ENCODE measurements at regions not wholly inside any gene's neighbourhood (a gene's known extent, or its start where the extent isn't known, plus 50 kb on each side); places are given as distances from the start of the nearest gene placed in this dataset.

DNA sequence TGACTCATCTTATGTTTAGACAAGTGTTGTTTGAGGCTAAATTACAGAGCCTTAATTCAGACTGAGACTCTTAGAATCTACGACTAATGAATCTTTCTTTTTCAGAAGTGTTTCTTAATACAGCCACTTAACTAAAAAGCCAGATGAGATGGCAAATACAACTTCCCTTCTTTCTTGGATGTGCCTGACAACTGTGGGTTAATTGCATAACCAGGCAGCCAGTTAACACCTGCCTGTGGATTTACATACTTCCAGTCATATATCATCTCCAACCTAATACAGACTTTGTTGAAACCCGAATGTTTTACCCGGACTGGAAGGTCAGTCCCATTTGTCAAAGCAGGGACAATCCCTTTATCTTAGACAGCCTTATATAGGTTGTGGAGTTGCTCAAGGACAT lies 297.6 kb downstream of the VPS13C start:
- ChIA-PET CTCF (interaction anchor here (0.8 kb wide), 1 partner anchor 72 kb away, joined by 3 read pairs; no protein-coding TSS in a partner anchor), POLR2A (no interaction called here)
- H3K27ac Mint-ChIP-seq: no peak overlapping the region
- TF ChIP-seq RORB (CRISPR knock-in tag; IDR thresholded peaks at IDR 0.05): no peak
- TF ChIP-seq, protein P1, sequence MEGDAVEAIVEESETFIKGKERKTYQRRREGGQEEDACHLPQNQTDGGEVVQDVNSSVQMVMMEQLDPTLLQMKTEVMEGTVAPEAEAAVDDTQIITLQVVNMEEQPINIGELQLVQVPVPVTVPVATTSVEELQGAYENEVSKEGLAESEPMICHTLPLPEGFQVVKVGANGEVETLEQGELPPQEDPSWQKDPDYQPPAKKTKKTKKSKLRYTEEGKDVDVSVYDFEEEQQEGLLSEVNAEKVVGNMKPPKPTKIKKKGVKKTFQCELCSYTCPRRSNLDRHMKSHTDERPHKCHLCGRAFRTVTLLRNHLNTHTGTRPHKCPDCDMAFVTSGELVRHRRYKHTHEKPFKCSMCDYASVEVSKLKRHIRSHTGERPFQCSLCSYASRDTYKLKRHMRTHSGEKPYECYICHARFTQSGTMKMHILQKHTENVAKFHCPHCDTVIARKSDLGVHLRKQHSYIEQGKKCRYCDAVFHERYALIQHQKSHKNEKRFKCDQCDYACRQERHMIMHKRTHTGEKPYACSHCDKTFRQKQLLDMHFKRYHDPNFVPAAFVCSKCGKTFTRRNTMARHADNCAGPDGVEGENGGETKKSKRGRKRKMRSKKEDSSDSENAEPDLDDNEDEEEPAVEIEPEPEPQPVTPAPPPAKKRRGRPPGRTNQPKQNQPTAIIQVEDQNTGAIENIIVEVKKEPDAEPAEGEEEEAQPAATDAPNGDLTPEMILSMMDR (IDR thresholded peaks at IDR 0.05): no peak
- TF ChIP-seq GTF2I (CRISPR knock-in tag; conservative IDR thresholded peaks at IDR 0.05): no peak
- ATAC-seq (no peak), DNase-seq (ENCODE audit: low spot score) (no peak)
- no peaks in the 10 kb centered on the region for H3K9me3 Mint-ChIP-seq
- H3K27me3 Mint-ChIP-seq (ENCODE audit: low read depth): no peaks in the 10 kb centered on the region
- H3K4me3 Mint-ChIP-seq: no peak overlapping the region
- peaks cover 14% of the 10 kb centered on the region for H3K4me1 Mint-ChIP-seq
- no peaks in the 10 kb centered on the region for H3K36me3 Mint-ChIP-seq

DNA sequence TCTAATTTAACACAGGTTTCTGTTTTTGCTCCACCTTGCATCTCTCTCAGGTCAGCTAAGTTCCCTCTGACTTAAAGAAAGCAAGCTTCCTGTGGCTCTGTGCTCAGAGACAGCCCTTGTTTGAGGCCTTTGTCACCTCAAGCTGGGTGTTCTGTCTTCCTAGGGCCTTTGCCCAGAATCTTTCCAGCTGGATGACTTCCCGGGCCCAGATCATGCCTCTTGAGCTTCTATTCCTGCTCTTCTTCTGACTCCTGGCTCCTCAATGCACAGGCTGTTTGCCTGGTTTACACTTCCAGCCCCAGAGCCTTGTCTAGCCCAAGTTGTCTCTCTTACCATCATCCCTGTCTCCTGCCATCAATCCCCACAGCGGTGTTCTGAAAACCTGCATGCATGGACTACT lies 300.6 kb downstream of the VPS13C start:
- Mint-ChIP-seq H3K27ac (no peak overlapping the region), H3K4me3 (no peak overlapping the region), H3K27me3 (ENCODE audit: low read depth) (no peaks in the 10 kb centered on the region), H3K4me1 (peaks cover 5% of the 10 kb centered on the region), H3K9me3 (no peaks in the 10 kb centered on the region), H3K36me3 (no peaks in the 10 kb centered on the region)
- CTCF ChIA-PET: interaction anchor here (0.6 kb wide), 1 partner anchor 531 kb away, joined by 4 read pairs; the partner anchor contains the start of gene RORA
- DNase-seq (ENCODE audit: low spot score) (no peak), ATAC-seq (no peak)
- TF ChIP-seq, protein P2, sequence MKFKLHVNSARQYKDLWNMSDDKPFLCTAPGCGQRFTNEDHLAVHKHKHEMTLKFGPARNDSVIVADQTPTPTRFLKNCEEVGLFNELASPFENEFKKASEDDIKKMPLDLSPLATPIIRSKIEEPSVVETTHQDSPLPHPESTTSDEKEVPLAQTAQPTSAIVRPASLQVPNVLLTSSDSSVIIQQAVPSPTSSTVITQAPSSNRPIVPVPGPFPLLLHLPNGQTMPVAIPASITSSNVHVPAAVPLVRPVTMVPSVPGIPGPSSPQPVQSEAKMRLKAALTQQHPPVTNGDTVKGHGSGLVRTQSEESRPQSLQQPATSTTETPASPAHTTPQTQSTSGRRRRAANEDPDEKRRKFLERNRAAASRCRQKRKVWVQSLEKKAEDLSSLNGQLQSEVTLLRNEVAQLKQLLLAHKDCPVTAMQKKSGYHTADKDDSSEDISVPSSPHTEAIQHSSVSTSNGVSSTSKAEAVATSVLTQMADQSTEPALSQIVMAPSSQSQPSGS (CRISPR knock-in tag; IDR thresholded peaks at IDR 0.05; ENCODE audit: borderline replicate concordance, low read depth): no peak
- TF ChIP-seq, protein P3, sequence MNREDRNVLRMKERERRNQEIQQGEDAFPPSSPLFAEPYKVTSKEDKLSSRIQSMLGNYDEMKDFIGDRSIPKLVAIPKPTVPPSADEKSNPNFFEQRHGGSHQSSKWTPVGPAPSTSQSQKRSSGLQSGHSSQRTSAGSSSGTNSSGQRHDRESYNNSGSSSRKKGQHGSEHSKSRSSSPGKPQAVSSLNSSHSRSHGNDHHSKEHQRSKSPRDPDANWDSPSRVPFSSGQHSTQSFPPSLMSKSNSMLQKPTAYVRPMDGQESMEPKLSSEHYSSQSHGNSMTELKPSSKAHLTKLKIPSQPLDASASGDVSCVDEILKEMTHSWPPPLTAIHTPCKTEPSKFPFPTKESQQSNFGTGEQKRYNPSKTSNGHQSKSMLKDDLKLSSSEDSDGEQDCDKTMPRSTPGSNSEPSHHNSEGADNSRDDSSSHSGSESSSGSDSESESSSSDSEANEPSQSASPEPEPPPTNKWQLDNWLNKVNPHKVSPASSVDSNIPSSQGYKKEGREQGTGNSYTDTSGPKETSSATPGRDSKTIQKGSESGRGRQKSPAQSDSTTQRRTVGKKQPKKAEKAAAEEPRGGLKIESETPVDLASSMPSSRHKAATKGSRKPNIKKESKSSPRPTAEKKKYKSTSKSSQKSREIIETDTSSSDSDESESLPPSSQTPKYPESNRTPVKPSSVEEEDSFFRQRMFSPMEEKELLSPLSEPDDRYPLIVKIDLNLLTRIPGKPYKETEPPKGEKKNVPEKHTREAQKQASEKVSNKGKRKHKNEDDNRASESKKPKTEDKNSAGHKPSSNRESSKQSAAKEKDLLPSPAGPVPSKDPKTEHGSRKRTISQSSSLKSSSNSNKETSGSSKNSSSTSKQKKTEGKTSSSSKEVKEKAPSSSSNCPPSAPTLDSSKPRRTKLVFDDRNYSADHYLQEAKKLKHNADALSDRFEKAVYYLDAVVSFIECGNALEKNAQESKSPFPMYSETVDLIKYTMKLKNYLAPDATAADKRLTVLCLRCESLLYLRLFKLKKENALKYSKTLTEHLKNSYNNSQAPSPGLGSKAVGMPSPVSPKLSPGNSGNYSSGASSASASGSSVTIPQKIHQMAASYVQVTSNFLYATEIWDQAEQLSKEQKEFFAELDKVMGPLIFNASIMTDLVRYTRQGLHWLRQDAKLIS (CRISPR knock-in tag; IDR thresholded peaks at IDR 0.05; ENCODE audit: borderline replicate concordance): no peak
- TF ChIP-seq GRHL2 (CRISPR knock-in tag; IDR thresholded peaks at IDR 0.05; ENCODE audit: insufficient replicate concordance, severe bottlenecking) (no peak), ZBTB21 (CRISPR knock-in tag; IDR thresholded peaks at IDR 0.05; ENCODE audit: borderline replicate concordance) (no peak), ESRRA (CRISPR knock-in tag; IDR thresholded peaks at IDR 0.05; ENCODE audit: borderline replicate concordance) (no peak), GTF2I (CRISPR knock-in tag; conservative IDR thresholded peaks at IDR 0.05) (no peak), PRRX2 (CRISPR knock-in tag; IDR thresholded peaks at IDR 0.05) (no peak), NR3C1 (CRISPR knock-in tag; conservative IDR thresholded peaks at IDR 0.05; ENCODE audit: low read depth) (no peak), NFYB (CRISPR knock-in tag; conservative IDR thresholded peaks at IDR 0.05; ENCODE audit: low read depth) (no peak), SP1 (CRISPR knock-in tag; conservative IDR thresholded peaks at IDR 0.05) (no peak), CBFB (CRISPR knock-in tag; IDR thresholded peaks at IDR 0.05; ENCODE audit: low read depth) (no peak)
- TF ChIP-seq, protein P4, sequence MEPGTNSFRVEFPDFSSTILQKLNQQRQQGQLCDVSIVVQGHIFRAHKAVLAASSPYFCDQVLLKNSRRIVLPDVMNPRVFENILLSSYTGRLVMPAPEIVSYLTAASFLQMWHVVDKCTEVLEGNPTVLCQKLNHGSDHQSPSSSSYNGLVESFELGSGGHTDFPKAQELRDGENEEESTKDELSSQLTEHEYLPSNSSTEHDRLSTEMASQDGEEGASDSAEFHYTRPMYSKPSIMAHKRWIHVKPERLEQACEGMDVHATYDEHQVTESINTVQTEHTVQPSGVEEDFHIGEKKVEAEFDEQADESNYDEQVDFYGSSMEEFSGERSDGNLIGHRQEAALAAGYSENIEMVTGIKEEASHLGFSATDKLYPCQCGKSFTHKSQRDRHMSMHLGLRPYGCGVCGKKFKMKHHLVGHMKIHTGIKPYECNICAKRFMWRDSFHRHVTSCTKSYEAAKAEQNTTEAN (CRISPR knock-in tag; IDR thresholded peaks at IDR 0.05): no peak
- TF ChIP-seq, protein P5, sequence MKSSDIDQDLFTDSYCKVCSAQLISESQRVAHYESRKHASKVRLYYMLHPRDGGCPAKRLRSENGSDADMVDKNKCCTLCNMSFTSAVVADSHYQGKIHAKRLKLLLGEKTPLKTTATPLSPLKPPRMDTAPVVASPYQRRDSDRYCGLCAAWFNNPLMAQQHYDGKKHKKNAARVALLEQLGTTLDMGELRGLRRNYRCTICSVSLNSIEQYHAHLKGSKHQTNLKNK (CRISPR knock-in tag; IDR thresholded peaks at IDR 0.05): no peak
- TF ChIP-seq, protein P6, sequence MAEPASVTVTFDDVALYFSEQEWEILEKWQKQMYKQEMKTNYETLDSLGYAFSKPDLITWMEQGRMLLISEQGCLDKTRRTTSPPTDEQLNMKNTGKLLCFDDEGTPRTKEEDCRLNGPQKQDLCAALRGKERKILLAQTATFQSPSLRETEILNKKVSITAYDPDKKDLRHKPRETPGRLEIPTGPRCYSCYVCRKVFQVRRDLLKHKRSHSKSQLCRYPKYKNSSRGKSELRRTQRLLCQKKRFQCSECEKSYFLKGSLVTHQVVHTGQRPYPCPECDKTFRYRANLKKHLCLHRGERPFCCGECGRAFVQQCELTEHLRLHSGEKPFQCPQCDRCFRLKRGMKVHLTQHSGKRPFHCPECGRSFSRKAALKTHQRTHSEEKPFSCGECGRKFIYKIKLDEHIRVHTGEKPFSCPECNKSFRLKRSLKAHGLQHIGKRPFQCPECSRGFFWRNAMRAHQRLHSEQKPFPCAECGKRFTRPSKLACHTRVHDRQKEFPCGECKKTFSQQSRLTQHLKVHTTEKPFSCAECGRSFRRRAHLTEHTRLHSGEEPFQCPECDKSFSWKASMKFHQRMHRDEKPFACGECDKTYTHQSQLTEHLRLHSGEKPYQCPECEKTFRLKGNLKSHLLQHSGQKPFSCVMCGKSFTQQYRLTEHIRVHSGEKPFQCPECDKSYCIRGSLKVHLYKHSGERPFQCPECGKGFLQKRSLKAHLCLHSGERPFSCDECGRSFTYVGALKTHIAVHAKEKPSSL (CRISPR knock-in tag; conservative IDR thresholded peaks at IDR 0.05): no peak
- POLR2A ChIA-PET: no interaction called here

All from WTC11 (cell line).